ENCODE measurements at regions not wholly inside any gene's neighbourhood (a gene's known extent, or its start where the extent isn't known, plus 50 kb on each side); places are given as distances from the start of the nearest gene placed in this dataset.

DNA sequence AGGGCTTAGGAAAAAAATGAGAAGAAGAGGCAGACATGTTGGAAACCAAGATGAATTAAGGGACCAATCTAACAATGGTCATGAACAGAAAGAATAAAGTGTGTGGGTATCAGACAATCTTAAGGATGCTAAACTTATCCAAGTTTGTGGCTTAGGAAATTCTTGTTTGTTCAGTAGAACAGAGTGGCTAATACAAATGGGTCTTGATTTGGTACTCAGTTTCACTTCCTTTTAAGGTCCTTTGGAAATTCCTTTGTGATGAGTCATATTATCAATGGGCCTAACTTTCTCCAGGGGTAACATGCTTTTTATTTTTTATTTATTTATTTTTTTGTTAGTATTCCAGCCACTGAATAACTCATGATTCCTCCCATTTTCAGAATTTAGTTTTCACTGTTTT lies 1154.7 kb upstream of the FLRT2 start:
- TF ChIP-seq, protein P1, sequence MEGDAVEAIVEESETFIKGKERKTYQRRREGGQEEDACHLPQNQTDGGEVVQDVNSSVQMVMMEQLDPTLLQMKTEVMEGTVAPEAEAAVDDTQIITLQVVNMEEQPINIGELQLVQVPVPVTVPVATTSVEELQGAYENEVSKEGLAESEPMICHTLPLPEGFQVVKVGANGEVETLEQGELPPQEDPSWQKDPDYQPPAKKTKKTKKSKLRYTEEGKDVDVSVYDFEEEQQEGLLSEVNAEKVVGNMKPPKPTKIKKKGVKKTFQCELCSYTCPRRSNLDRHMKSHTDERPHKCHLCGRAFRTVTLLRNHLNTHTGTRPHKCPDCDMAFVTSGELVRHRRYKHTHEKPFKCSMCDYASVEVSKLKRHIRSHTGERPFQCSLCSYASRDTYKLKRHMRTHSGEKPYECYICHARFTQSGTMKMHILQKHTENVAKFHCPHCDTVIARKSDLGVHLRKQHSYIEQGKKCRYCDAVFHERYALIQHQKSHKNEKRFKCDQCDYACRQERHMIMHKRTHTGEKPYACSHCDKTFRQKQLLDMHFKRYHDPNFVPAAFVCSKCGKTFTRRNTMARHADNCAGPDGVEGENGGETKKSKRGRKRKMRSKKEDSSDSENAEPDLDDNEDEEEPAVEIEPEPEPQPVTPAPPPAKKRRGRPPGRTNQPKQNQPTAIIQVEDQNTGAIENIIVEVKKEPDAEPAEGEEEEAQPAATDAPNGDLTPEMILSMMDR (IDR thresholded peaks at IDR 0.05) = no peak
- TF ChIP-seq POLR2A (IDR thresholded peaks at IDR 0.05) = no peak
